ENCODE measurements at regions not wholly inside any gene's neighbourhood (a gene's known extent, or its start where the extent isn't known, plus 50 kb on each side); places are given as distances from the start of the nearest gene placed in this dataset.

- TF ChIP-seq CTCF (IDR thresholded peaks at IDR 0.05) (no peak), POLR2A (IDR thresholded peaks at IDR 0.05) (no peak)
Observed at GRCh38 chr2:139469985-139470384, 689.8 kb upstream of the NXPH2 start.
